ENCODE measurements at regions not wholly inside any gene's neighbourhood (a gene's known extent, or its start where the extent isn't known, plus 50 kb on each side); places are given as distances from the start of the nearest gene placed in this dataset.

DNA sequence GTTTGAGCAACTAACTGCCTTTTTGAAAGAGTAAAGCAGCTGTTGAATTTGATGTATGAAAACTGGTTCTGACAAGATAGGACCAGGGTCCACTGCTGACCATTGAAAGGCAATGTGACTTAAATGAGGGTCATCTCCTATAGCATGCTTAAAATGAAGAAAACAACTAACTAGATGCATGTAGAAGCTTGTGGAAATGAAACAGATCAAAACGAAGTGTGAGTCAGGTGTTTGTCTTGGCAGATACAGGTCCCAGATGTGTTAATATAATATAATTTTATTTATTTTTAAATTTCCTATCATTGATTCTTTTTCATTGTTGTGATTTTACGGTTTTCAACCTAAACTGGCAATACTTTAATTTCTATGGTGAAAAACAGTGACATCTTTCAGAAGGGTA lies 83.6 kb downstream of the ATOH1 start:
- POLR2A ChIA-PET: no interaction called here
- DNase-seq (ENCODE audit: low read depth, low spot score) (no peak), ATAC-seq (no peak), FAIRE-seq (no peak)
- Histone ChIP-seq H4K20me1 (ENCODE audit: control insufficient read depth, insufficient read depth) (no peaks in the 10 kb centered on the region), H3K36me3 (ENCODE audit: control insufficient read depth in 2 of 2, insufficient read depth in 2 of 2, low read length in 1 of 2) (no peaks in the 10 kb centered on the region), H3K27me3 (replicated peaks in 1 of 2; ENCODE audit: control insufficient read depth in 2 of 2, insufficient read depth in 2 of 2, low read length in 1 of 2) (no peaks in the 10 kb centered on the region), H3K4me1 (ENCODE audit: control insufficient read depth, insufficient read depth, low read length) (no peaks in the 10 kb centered on the region), H3K27ac (ENCODE audit: control insufficient read depth, insufficient read depth) (no peak overlapping the region), H2AFZ (ENCODE audit: control insufficient read depth, low read depth, low read length) (no peak overlapping the region), H3K79me2 (ENCODE audit: control insufficient read depth, insufficient read depth, low read length) (no peaks in the 10 kb centered on the region), H3K4me2 (ENCODE audit: control insufficient read depth, insufficient read depth) (no peak overlapping the region), H3K9me3 (replicated peaks; ENCODE audit: control insufficient read depth, insufficient read depth, low read length) (no peaks in the 10 kb centered on the region), H3K9ac (ENCODE audit: control insufficient read depth, insufficient read depth, low read length) (no peak overlapping the region), H3K4me3 (no peak overlapping the region)
- WGBS (ENCODE audit: insufficient coverage, insufficient replicate concordance, low lambda C conversion rate, missing lambda C conversion rate): 0% methylated on average over 2 of the region's 2 CpGs
- no peak for TF ChIP-seq PML (IDR thresholded peaks at IDR 0.05; ENCODE audit: low read length)
- no peak for TF ChIP-seq NFYA (IDR thresholded peaks at IDR 0.05; ENCODE audit: borderline replicate concordance, low read depth, low read length)
- no peak for TF ChIP-seq KLF5 (IDR thresholded peaks at IDR 0.05; ENCODE audit: partially characterized antibody)
- no peak for TF ChIP-seq NR2C2 (IDR thresholded peaks at IDR 0.05; ENCODE audit: borderline replicate concordance, control insufficient read depth, insufficient read length, low read depth)
- no peak for TF ChIP-seq IKZF2 (IDR thresholded peaks at IDR 0.05)
- no peak for TF ChIP-seq EP300 (IDR thresholded peaks at IDR 0.05; ENCODE audit: borderline replicate concordance in 1 of 2, control insufficient read depth in 1 of 2, low read depth in 2 of 2, low read length in 2 of 2)
- no peak for TF ChIP-seq CBX3 (IDR thresholded peaks at IDR 0.05; ENCODE audit: borderline replicate concordance, low read depth)
- no peak for TF ChIP-seq HDGF (IDR thresholded peaks at IDR 0.05)
- CTCF ChIA-PET: no interaction called here
- RAD21 ChIA-PET (ENCODE audit: unreplicated experiment): no interaction called here
- SMC1A ChIA-PET (ENCODE audit: uncharacterized antibody, unreplicated experiment): no interaction called here
- BruUV-seq (replicated peaks): no TSS peak
- in situ Hi-C loops (cut with MboI) (no loop called here), intact Hi-C loops (cut with micrococcal nuclease; ENCODE audit: unreplicated experiment) (no loop called here)

DNA sequence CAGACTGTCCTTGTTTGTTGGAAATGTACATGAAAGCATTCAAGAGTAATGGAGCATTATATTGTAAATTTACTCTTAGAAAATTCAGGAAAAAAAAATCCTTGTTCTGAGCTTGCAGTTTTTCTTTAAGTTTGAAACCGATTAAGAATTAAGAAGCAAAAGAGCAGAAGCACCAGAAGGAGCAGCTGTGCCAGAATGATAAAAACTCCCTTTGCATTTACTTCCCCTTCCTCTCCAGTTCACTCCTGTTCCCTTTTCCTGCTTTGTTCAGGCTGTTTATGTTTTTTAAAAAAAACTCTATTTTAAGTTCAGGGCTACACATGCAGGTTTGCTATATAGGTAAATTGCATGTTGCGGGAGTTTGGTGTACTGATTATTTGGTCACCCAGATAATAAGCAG lies 90.3 kb downstream of the ATOH1 start:
- intact Hi-C loops (cut with micrococcal nuclease; ENCODE audit: unreplicated experiment) (no loop called here), in situ Hi-C loops (cut with MboI) (no loop called here)
- Histone ChIP-seq H3K9ac (ENCODE audit: control insufficient read depth, insufficient read depth, low read length) (no peak overlapping the region), H3K27me3 (replicated peaks in 1 of 2; ENCODE audit: control insufficient read depth in 2 of 2, insufficient read depth in 2 of 2, low read length in 1 of 2) (no peaks in the 10 kb centered on the region), H3K9me3 (replicated peaks; ENCODE audit: control insufficient read depth, insufficient read depth, low read length) (no peaks in the 10 kb centered on the region), H3K79me2 (ENCODE audit: control insufficient read depth, insufficient read depth, low read length) (no peaks in the 10 kb centered on the region), H3K4me2 (ENCODE audit: control insufficient read depth, insufficient read depth) (no peak overlapping the region), H3K4me1 (ENCODE audit: control insufficient read depth, insufficient read depth, low read length) (no peaks in the 10 kb centered on the region), H3K4me3 (no peak overlapping the region), H2AFZ (ENCODE audit: control insufficient read depth, low read depth, low read length) (no peak overlapping the region), H4K20me1 (ENCODE audit: control insufficient read depth, insufficient read depth) (no peaks in the 10 kb centered on the region), H3K36me3 (ENCODE audit: control insufficient read depth in 2 of 2, insufficient read depth in 2 of 2, low read length in 1 of 2) (no peaks in the 10 kb centered on the region), H3K27ac (ENCODE audit: control insufficient read depth, insufficient read depth) (no peak overlapping the region)
- ChIA-PET SMC1A (ENCODE audit: uncharacterized antibody, unreplicated experiment) (interaction anchor here (0.7 to 1.5 kb wide), 2 partner anchors 24 to 195 kb away, joined by 3 to 4 read pairs; no protein-coding TSS in a partner anchor), POLR2A (no interaction called here), RAD21 (ENCODE audit: unreplicated experiment) (no interaction called here), CTCF (no interaction called here)
- ATAC-seq: no peak
- no peak for DNase-seq (ENCODE audit: low read depth, low spot score)
- BruUV-seq (replicated peaks): no TSS peak
- WGBS (ENCODE audit: insufficient coverage, insufficient replicate concordance, low lambda C conversion rate, missing lambda C conversion rate): 31% methylated on average over 2 of the region's 2 CpGs
- no peak for FAIRE-seq
- no peak for TF ChIP-seq SMAD1 (IDR thresholded peaks at IDR 0.05; ENCODE audit: low read depth, partially characterized antibody)
- TF ChIP-seq, protein P1, sequence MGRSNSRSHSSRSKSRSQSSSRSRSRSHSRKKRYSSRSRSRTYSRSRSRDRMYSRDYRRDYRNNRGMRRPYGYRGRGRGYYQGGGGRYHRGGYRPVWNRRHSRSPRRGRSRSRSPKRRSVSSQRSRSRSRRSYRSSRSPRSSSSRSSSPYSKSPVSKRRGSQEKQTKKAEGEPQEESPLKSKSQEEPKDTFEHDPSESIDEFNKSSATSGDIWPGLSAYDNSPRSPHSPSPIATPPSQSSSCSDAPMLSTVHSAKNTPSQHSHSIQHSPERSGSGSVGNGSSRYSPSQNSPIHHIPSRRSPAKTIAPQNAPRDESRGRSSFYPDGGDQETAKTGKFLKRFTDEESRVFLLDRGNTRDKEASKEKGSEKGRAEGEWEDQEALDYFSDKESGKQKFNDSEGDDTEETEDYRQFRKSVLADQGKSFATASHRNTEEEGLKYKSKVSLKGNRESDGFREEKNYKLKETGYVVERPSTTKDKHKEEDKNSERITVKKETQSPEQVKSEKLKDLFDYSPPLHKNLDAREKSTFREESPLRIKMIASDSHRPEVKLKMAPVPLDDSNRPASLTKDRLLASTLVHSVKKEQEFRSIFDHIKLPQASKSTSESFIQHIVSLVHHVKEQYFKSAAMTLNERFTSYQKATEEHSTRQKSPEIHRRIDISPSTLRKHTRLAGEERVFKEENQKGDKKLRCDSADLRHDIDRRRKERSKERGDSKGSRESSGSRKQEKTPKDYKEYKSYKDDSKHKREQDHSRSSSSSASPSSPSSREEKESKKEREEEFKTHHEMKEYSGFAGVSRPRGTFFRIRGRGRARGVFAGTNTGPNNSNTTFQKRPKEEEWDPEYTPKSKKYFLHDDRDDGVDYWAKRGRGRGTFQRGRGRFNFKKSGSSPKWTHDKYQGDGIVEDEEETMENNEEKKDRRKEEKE (IDR thresholded peaks at IDR 0.05): no peak
- no peak for TF ChIP-seq STAT3 (IDR thresholded peaks at IDR 0.05; ENCODE audit: low read depth, low read length)
- no peak for TF ChIP-seq SIX5 (IDR thresholded peaks at IDR 0.05; ENCODE audit: low read depth, low read length, severe bottlenecking)
- TF ChIP-seq, protein P2, sequence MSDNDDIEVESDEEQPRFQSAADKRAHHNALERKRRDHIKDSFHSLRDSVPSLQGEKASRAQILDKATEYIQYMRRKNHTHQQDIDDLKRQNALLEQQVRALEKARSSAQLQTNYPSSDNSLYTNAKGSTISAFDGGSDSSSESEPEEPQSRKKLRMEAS (IDR thresholded peaks at IDR 0.05; ENCODE audit: low read depth, low read length): no peak
- no peak for TF ChIP-seq KDM1A (IDR thresholded peaks at IDR 0.05; ENCODE audit: borderline replicate concordance)
- no peak for TF ChIP-seq TAF1 (IDR thresholded peaks at IDR 0.05; ENCODE audit: borderline replicate concordance, low read depth, low read length)
- TF ChIP-seq IRF4 (IDR thresholded peaks at IDR 0.05; ENCODE audit: low read depth, low read length): no peak

Data from GM12878 (cell line).